Peyer's patch (tissue), 4 donors: ENCODE measurements at regions not wholly inside any gene's neighbourhood (a gene's known extent, or its start where the extent isn't known, plus 50 kb on each side); places are given as distances from the start of the nearest gene placed in this dataset.

Source experiments
- DNase-seq, 3 donors: peaks; one replicate each; pipeline ENCODE4 v3.0.0-alpha.2; 2017 to 2019
- H3K27ac ChIP-seq, 4 donors: fragments of 200-600 bp; sonication (generic); one replicate each; pipeline ENCODE4 v1.5.1; 2016 to 2019
- H3K27me3 ChIP-seq, 2 donors: fragments of 200-600 bp; sonication (generic); one replicate each; pipeline ENCODE4 v1.5.1; 2019
- H3K36me3 ChIP-seq, 3 donors: fragments of 200-600 bp; sonication (generic); one replicate each; pipeline ENCODE4 v1.5.1; 2016 to 2019
- H3K4me1 ChIP-seq, 4 donors: fragments of 200-600 bp; sonication (generic); one replicate each; pipeline ENCODE4 v1.5.1; 2016 to 2019
- H3K4me3 ChIP-seq, 4 donors: fragments of 200-600 bp; sonication (generic); 1 replicate in 3 of 4; 2 replicates in 1 of 4; pipeline ENCODE4 v1.5.1; 2016 to 2019; ENCODE audit warnings: mild to moderate bottlenecking in 1 of 4
- H3K9me3 ChIP-seq, 4 donors: fragments of 200-600 bp; sonication (generic); one replicate each; pipeline ENCODE4 v1.5.1; 2016 to 2019; ENCODE audit warnings: mild to moderate bottlenecking in 1 of 4
- CTCF ChIP-seq, 6 experiments: fragments of 450-650 bp in 4 of 6; fragments of 200-600 bp in 2 of 6; sonication (generic) in 1 of 6; IDR thresholded peaks; one replicate each; pipeline ENCODE4 v1.5.1; 2017 to 2019; ENCODE audit warnings: antibody characterized with exemption in 6 of 6, mild to moderate bottlenecking in 3 of 6, moderate library complexity in 1 of 6
- POLR2A ChIP-seq, 2 donors: fragments of 450-650 bp; IDR thresholded peaks; one replicate each; pipeline ENCODE4 v1.5.1; 2017; ENCODE audit warnings: antibody characterized with exemption in 2 of 2, mild to moderate bottlenecking in 2 of 2, moderate library complexity in 2 of 2

DNA sequence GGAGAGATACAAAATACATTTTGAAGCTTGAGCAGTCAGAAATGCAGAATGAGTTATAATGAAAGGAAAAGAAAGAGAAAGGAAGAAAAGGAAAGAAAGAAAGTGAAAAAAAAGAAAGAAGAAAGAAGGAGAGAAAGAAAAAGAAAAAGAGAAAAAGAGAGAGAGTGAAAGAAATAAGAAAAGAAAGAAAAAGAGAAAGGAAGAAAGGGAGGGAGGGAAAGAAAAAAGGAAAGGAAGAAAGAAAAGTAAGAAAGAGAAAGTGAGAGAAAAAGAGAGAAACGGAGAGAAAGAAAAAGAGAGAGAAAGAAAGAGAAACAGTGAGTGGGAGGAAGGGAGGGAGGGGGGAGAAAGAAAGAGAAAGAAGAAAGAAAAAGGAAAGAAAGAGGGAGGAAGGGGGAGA, 549.9 kb downstream of the GALC start:
- H3K27ac ChIP-seq, result no peak overlapping the region
- H3K36me3 ChIP-seq, result no peaks in the 10 kb centered on the region
- DNase-seq, result no peak
- no peak for TF ChIP-seq CTCF (IDR thresholded peaks at IDR 0.05)
- TF ChIP-seq POLR2A (IDR thresholded peaks at IDR 0.05), result no peak
- H3K4me3 ChIP-seq, result no peak overlapping the region
- H3K27me3 ChIP-seq, result no peaks in the 10 kb centered on the region
- H3K4me1 ChIP-seq, result no peaks in the 10 kb centered on the region
- no peaks in the 10 kb centered on the region for H3K9me3 ChIP-seq

DNA sequence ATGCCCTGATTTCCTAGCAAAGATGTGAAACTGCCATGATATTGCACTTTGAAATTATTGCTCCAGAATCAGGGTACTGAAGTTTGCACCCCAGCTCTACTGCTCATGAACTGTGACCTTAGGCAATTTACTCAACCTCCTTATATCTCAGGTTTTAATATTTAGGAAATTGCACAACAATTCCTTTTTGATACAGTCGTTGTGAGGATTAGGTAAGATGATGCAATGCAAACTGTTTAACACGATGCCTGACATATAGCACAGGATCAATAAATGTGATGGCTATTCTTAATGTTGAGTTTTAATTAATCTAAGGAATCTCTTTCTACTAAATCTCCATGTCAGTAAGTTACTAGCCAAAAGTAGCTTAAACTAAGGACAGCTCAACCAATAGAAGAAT, 555.8 kb downstream of the GALC start:
- Histone ChIP-seq H3K27ac (no peak overlapping the region), H3K27me3 (no peaks in the 10 kb centered on the region), H3K9me3 (no peaks in the 10 kb centered on the region), H3K4me1 (no peaks in the 10 kb centered on the region), H3K4me3 (no peak overlapping the region), H3K36me3 (no peaks in the 10 kb centered on the region)
- DNase-seq, result no peak
- no peak for TF ChIP-seq POLR2A (IDR thresholded peaks at IDR 0.05)
- no peak for TF ChIP-seq CTCF (IDR thresholded peaks at IDR 0.05)

DNA sequence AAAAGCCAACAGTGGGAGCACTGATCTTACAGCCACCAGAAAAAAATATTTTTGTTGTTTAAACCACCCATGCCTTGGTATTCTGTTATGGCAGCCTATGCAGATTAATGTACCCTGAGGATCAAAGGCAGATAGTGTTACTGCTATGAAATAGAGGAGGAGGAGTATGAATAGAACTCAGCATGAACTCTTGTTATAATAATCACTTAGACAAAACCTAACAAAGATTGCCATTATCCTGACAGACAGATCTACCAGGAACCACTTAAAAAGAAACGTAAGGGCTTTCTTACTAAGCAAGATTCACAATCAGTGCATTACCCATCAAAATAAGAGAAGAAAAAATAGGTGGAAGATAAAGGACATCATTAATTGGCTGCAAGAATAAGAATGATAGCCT, 558.3 kb downstream of the GALC start:
- H3K27ac ChIP-seq, result no peak overlapping the region
- H3K36me3 ChIP-seq, result no peaks in the 10 kb centered on the region
- TF ChIP-seq CTCF (IDR thresholded peaks at IDR 0.05), result no peak
- TF ChIP-seq POLR2A (IDR thresholded peaks at IDR 0.05), result no peak
- H3K9me3 ChIP-seq, result no peaks in the 10 kb centered on the region
- no peak for DNase-seq
- H3K4me3 ChIP-seq, result no peak overlapping the region
- H3K4me1 ChIP-seq, result no peaks in the 10 kb centered on the region
- H3K27me3 ChIP-seq, result no peaks in the 10 kb centered on the region

GRCh38 chr14:87434011-87434410, 559.0 kb downstream of the GALC start:
- no peak for TF ChIP-seq POLR2A (IDR thresholded peaks at IDR 0.05)
- TF ChIP-seq CTCF (IDR thresholded peaks at IDR 0.05), result no peak
- H3K36me3 ChIP-seq, result no peaks in the 10 kb centered on the region

DNA sequence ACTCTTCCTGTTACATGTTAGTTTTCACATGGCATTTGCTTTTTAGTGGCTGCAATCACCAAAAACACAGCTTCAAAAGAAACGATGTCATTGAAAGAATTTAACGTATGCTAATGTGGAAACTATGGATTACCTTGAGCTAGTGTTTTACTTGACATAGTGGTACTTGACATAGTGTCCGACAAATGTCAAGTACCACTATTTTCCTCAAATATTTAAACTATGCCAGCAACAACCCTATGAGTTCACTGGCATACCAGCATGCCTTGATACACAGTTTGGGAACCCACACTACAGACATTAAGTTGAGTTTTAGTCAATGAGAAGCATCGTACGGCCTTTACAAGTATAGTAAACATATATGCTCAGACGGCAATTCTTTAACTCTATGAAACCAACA, 560.3 kb downstream of the GALC start:
- no peak for TF ChIP-seq POLR2A (IDR thresholded peaks at IDR 0.05)
- no peak for TF ChIP-seq CTCF (IDR thresholded peaks at IDR 0.05)
- Histone ChIP-seq H3K4me1 (no peaks in the 10 kb centered on the region), H3K9me3 (no peaks in the 10 kb centered on the region), H3K36me3 (no peaks in the 10 kb centered on the region), H3K27me3 (no peaks in the 10 kb centered on the region), H3K4me3 (no peak overlapping the region), H3K27ac (no peak overlapping the region)
- no peak for DNase-seq

More at GRCh38 chr14:87434011-87434410, 559.0 kb downstream of the GALC start:
- Histone ChIP-seq H3K27ac (no peak overlapping the region), H3K27me3 (no peaks in the 10 kb centered on the region), H3K9me3 (no peaks in the 10 kb centered on the region), H3K4me3 (no peak overlapping the region), H3K4me1 (no peaks in the 10 kb centered on the region)
- DNase-seq, result no peak

- H3K4me3 ChIP-seq, result no peak overlapping the region
- TF ChIP-seq POLR2A (IDR thresholded peaks at IDR 0.05) (no peak), CTCF (IDR thresholded peaks at IDR 0.05) (no peak)
- DNase-seq, result no peak
- no peaks in the 10 kb centered on the region for H3K9me3 ChIP-seq
- H3K4me1 ChIP-seq, result no peaks in the 10 kb centered on the region
- no peak overlapping the region for H3K27ac ChIP-seq
- H3K27me3 ChIP-seq, result no peaks in the 10 kb centered on the region
- H3K36me3 ChIP-seq, result no peaks in the 10 kb centered on the region
Observed at GRCh38 chr14:87430810-87431209, 562.2 kb downstream of the GALC start.
